NCI-H2227 (cell line): ENCODE measurements at regions not wholly inside any gene's neighbourhood (a gene's known extent, or its start where the extent isn't known, plus 50 kb on each side); places are given as distances from the start of the nearest gene placed in this dataset.
"Not testable (repeated sequence)": the region's sequence is repeated elsewhere in the genome, so short reads cannot be mapped to it uniquely, and the experiment has no call there.

Experiments used
- DNase-seq: peaks from one replicate; lab custom pipeline; 2025; ENCODE audit not compliant: unreplicated experiment; lab: John Stamatoyannopoulos, UW

GRCh38 chr2:129347486-129348217 is 631.8 kb upstream of the RAB6C start:
- no peak for DNase-seq

- no peak for DNase-seq
Measured at GRCh38 chr2:129354631-129355030, 624.8 kb upstream of the RAB6C start.

- DNase-seq, result no peak
Measured at GRCh38 chr2:129361688-129362087, 617.8 kb upstream of the RAB6C start.

- DNase-seq, result no peak
Measured at GRCh38 chr2:129366263-129366662, 613.2 kb upstream of the RAB6C start.

- no peak for DNase-seq
Measured at GRCh38 chr2:129367107-129367506, 612.4 kb upstream of the RAB6C start.

GRCh38 chr2:129369437-129369836 is 610.0 kb upstream of the RAB6C start:
- no peak for DNase-seq

GRCh38 chr2:129374452-129374851 is 605.0 kb upstream of the RAB6C start:
- DNase-seq, result no peak

GRCh38 chr2:129375632-129376425 is 603.6 kb upstream of the RAB6C start:
- no peak for DNase-seq

GRCh38 chr2:129376426-129377077 is 602.9 kb upstream of the RAB6C start:
- DNase-seq, result no peak

- DNase-seq, result no peak
Measured at GRCh38 chr2:129377078-129377469, 602.4 kb upstream of the RAB6C start.

- no peak for DNase-seq
Measured at GRCh38 chr2:129378186-129378585, 601.3 kb upstream of the RAB6C start.

- DNase-seq, result no peak
Measured at GRCh38 chr2:129379411-129379810, 600.1 kb upstream of the RAB6C start.

- DNase-seq, result no peak
Measured at GRCh38 chr2:129381789-129382188, 597.7 kb upstream of the RAB6C start.

GRCh38 chr2:129388870-129389269 is 590.6 kb upstream of the RAB6C start:
- DNase-seq, result no peak

- no peak for DNase-seq
Measured at GRCh38 chr2:129393816-129394215, 585.6 kb upstream of the RAB6C start.

- peak; percentile 47 for DNase-seq
Measured at GRCh38 chr2:129396980-129397599, 582.4 kb upstream of the RAB6C start.

- DNase-seq, result no peak
Measured at GRCh38 chr2:129400826-129401225, 578.6 kb upstream of the RAB6C start.

- no peak for DNase-seq
Measured at GRCh38 chr2:129402076-129402475, 577.4 kb upstream of the RAB6C start.

GRCh38 chr2:129404000-129404685 is 575.3 kb upstream of the RAB6C start:
- no peak for DNase-seq

GRCh38 chr2:129408570-129408969 is 570.9 kb upstream of the RAB6C start:
- no peak for DNase-seq

- DNase-seq, result not testable (repeated sequence)
Measured at GRCh38 chr2:129417041-129417440, 562.4 kb upstream of the RAB6C start.
